HepG2 (cell line): ENCODE measurements at regions not wholly inside any gene's neighbourhood (a gene's known extent, or its start where the extent isn't known, plus 50 kb on each side); places are given as distances from the start of the nearest gene placed in this dataset.

Experiments
- CREM ChIP-seq, 2 experiments: sonication (generic) in 1 of 2; formaldehyde crosslinking in 1 of 2; IDR thresholded peaks; 2 replicates each; pipeline versions ENCODE4 v1.4.0 to v1.6.1; 2016 to 2020; ENCODE audit warnings: antibody characterized with exemption in 1 of 2, mild to moderate bottlenecking in 1 of 2, missing genetic modification reagents in 1 of 2
- FOSL2 ChIP-seq: sonication (generic); formaldehyde crosslinking; IDR thresholded peaks from 2 replicates; pipeline ENCODE4 v1.4.0; 2020; ENCODE audit warnings: missing genetic modification reagents
- HDAC2 ChIP-seq: sonication (generic); formaldehyde crosslinking; IDR thresholded peaks from 2 replicates; pipeline ENCODE4 v1.4.0; 2020; ENCODE audit warnings: missing genetic modification reagents
- ISL2 ChIP-seq: sonication (generic); formaldehyde crosslinking; IDR thresholded peaks from 2 replicates; pipeline ENCODE4 v1.5.0; 2020; ENCODE audit warnings: missing genetic modification reagents
- MAFG ChIP-seq: sonication (generic); formaldehyde crosslinking; IDR thresholded peaks from 2 replicates; pipeline ENCODE4 v1.5.1; 2020; ENCODE audit warnings: mild to moderate bottlenecking, missing genetic modification reagents
- MED1 ChIP-seq: sonication (generic); formaldehyde crosslinking; IDR thresholded peaks from 2 replicates; pipeline ENCODE4 v1.4.0; 2020; ENCODE audit warnings: missing genetic modification reagents
- MEIS2 ChIP-seq: sonication (generic); formaldehyde crosslinking; IDR thresholded peaks from 2 replicates; pipeline ENCODE4 v1.9.0; 2021; ENCODE audit warnings: mild to moderate bottlenecking, missing genetic modification reagents
- MYC ChIP-seq: sonication (generic); formaldehyde crosslinking; IDR thresholded peaks from 2 replicates; pipeline ENCODE4 v1.9.0; 2021; ENCODE audit warnings: missing genetic modification reagents, borderline replicate concordance
- NR2F6 ChIP-seq, 2 experiments: IDR thresholded peaks; 2 replicates each; pipeline ENCODE4 v1.6.1; 2016; ENCODE audit warnings: antibody characterized with exemption in 1 of 2, mild to moderate bottlenecking in 1 of 2
- PATZ1 ChIP-seq: sonication (generic); formaldehyde crosslinking; IDR thresholded peaks from 2 replicates; pipeline ENCODE4 v1.4.0; 2020; ENCODE audit warnings: missing genetic modification reagents
- RNF219 ChIP-seq: sonication (generic); formaldehyde crosslinking; IDR thresholded peaks from 2 replicates; pipeline ENCODE4 v1.5.0; 2020; ENCODE audit warnings: mild to moderate bottlenecking, missing genetic modification reagents
- RORA ChIP-seq: sonication (generic); formaldehyde crosslinking; IDR thresholded peaks from 2 replicates; pipeline ENCODE4 v1.5.0; 2020; ENCODE audit warnings: mild to moderate bottlenecking, missing genetic modification reagents, moderate library complexity
- RXRA ChIP-seq: sonication (generic); formaldehyde crosslinking; IDR thresholded peaks from 2 replicates; pipeline ENCODE4 v1.5.1; 2020; ENCODE audit warnings: missing genetic modification reagents
- SKI ChIP-seq: fragments of 450-650 bp; IDR thresholded peaks from one replicate; pipeline ENCODE4 v1.6.1; 2018; ENCODE audit warnings: mild to moderate bottlenecking; ENCODE audit not compliant: partially characterized antibody
- SMC3 ChIP-seq: IDR thresholded peaks from 2 replicates; pipeline ENCODE4 v1.6.1; 2011; ENCODE audit warnings: low read length, improper control_type of control experiment
- SOX6 ChIP-seq, 2 experiments: fragments of 450-650 bp in 1 of 2; sonication (generic) in 1 of 2; formaldehyde crosslinking in 1 of 2; IDR thresholded peaks; 2 replicates each; pipeline versions ENCODE4 v1.4.0 to v1.6.1; 2017 to 2020; ENCODE audit warnings: antibody characterized with exemption in 1 of 2, mild to moderate bottlenecking in 1 of 2, missing genetic modification reagents in 1 of 2
- SRSF1 ChIP-seq: fragments of 200-400 bp; formaldehyde crosslinking; optimal IDR thresholded peaks from 2 replicates; pipeline ENCODE3; 2017; ENCODE audit warnings: mild to moderate bottlenecking, low read depth, low read length, moderate library complexity
- TBL1XR1 ChIP-seq: fragments of 150-350 bp; IDR thresholded peaks from 2 replicates; pipeline ENCODE4 v1.6.1; 2014; ENCODE audit warnings: borderline replicate concordance, low read length; ENCODE audit not compliant: partially characterized antibody
- TBX3 ChIP-seq: fragments of 450-650 bp; IDR thresholded peaks from 2 replicates; pipeline ENCODE4 v1.6.1; 2017; ENCODE audit warnings: antibody characterized with exemption, mild to moderate bottlenecking, inconsistent platforms, borderline replicate concordance
- XRCC5 ChIP-seq: fragments of 200-400 bp; formaldehyde crosslinking; optimal IDR thresholded peaks from 2 replicates; pipeline ENCODE3; 2017; ENCODE audit warnings: mild to moderate bottlenecking, low read length
- ZBTB43 ChIP-seq: sonication (generic); formaldehyde crosslinking; conservative IDR thresholded peaks from 2 replicates; pipeline ENCODE4 v1.4.0; 2020; ENCODE audit warnings: missing genetic modification reagents
- ZGPAT ChIP-seq: IDR thresholded peaks from 2 replicates; pipeline ENCODE4 v1.6.1; 2016; ENCODE audit warnings: mild to moderate bottlenecking
- ZKSCAN1 ChIP-seq: fragments of 150-350 bp; IDR thresholded peaks from 2 replicates; pipeline ENCODE4 v1.6.1; 2014; ENCODE audit warnings: low read length
- ZMYM3 ChIP-seq: sonication (generic); formaldehyde crosslinking; IDR thresholded peaks from 2 replicates; pipeline ENCODE4 v1.5.1; 2020; ENCODE audit warnings: mild to moderate bottlenecking, missing genetic modification reagents
- ZNF331 ChIP-seq: sonication (generic); formaldehyde crosslinking; IDR thresholded peaks from 2 replicates; pipeline ENCODE4 v1.4.0; 2020; ENCODE audit warnings: missing genetic modification reagents

- TF ChIP-seq NR2F6 (IDR thresholded peaks at IDR 0.05) (peak; percentile 47; the same call in 1 of the 2 replicates), NR2F6 (CRISPR knock-in tag; IDR thresholded peaks at IDR 0.05) (peak; percentile 65), ZNF331 (CRISPR knock-in tag) (peak; percentile 48), ZGPAT (CRISPR knock-in tag) (peak; percentile 24; the same call in 1 of the 2 replicates), SMC3 (peak; percentile 14; the same call in 1 of the 2 replicates), RORA (CRISPR knock-in tag) (no peak), HDAC2 (CRISPR knock-in tag) (0 out of 2 replicates have a peak, but pooled peaks have one; percentile 33), TBL1XR1 (peak; percentile 91), MAFG (CRISPR knock-in tag) (no peak), SRSF1 (no peak), TBX3 (no peak), ISL2 (CRISPR knock-in tag) (peak; percentile 29; the same call in 1 of the 2 replicates), CREM (IDR thresholded peaks at IDR 0.05) (0 out of 2 replicates have a peak, but pooled peaks have one; percentile 13), CREM (CRISPR knock-in tag; IDR thresholded peaks at IDR 0.05) (no peak), RNF219 (CRISPR knock-in tag) (no peak), MYC (peak; percentile 44; the same call in 1 of the 2 replicates), SKI (peak; percentile 91), SOX6 (IDR thresholded peaks at IDR 0.05) (no peak), SOX6 (CRISPR knock-in tag; IDR thresholded peaks at IDR 0.05) (peak; percentile 80), ZMYM3 (CRISPR knock-in tag) (peak; percentile 12; the same call in 1 of the 2 replicates), XRCC5 (peak; percentile 35), ZBTB43 (CRISPR knock-in tag) (0 out of 2 replicates have a peak, but pooled peaks have one; percentile 62), RXRA (CRISPR knock-in tag) (peak; percentile 70; the same call in 1 of the 2 replicates), MEIS2 (CRISPR knock-in tag) (peak; percentile 58; the same call in 1 of the 2 replicates), PATZ1 (peak; percentile 39; the same call in 1 of the 2 replicates), MED1 (CRISPR knock-in tag) (peak; percentile 35), FOSL2 (CRISPR knock-in tag) (peak; percentile 65), ZKSCAN1 (no peak)
These were observed 54.1 kb upstream of the SPATA13 start (continued) for GRCh38 chr13:24106429-24106828.
